ENCODE measurements at regions not wholly inside any gene's neighbourhood (a gene's known extent, or its start where the extent isn't known, plus 50 kb on each side); places are given as distances from the start of the nearest gene placed in this dataset.
"Not testable (repeated sequence)": the region's sequence is repeated elsewhere in the genome, so short reads cannot be mapped to it uniquely, and the experiment has no call there.

DNA sequence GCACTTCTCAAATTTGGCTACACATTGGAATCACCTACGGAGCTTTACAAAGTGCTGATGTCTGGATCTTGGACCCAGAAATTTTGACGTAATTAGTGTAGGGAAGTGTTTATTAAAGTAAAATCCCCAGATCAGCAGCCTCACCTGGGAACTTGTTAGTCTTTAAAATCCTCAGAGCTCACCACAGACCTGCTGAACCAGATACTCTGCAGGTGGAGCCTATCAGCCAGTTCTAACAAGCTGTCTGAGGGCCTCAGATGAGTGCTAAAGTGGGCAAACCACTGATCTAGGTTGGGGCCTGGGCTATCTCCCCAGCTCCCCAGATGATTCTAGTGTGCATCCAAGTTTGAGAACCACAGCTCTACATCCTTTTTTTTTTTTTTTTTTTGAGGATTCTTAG, 436.0 kb downstream of the ETS1 start:
- no peaks in the 10 kb centered on the region for H3K9me2 ChIP-seq (replicated peaks; ENCODE audit: control insufficient read depth, low read length)
- H3K9me3 ChIP-seq (ENCODE audit: control insufficient read depth, insufficient read depth, low read length): no peaks in the 10 kb centered on the region
- TF ChIP-seq EZH2phosphoT487 (IDR thresholded peaks at IDR 0.05; ENCODE audit: borderline replicate concordance, low read length): no peak
- TF ChIP-seq, protein P1, sequence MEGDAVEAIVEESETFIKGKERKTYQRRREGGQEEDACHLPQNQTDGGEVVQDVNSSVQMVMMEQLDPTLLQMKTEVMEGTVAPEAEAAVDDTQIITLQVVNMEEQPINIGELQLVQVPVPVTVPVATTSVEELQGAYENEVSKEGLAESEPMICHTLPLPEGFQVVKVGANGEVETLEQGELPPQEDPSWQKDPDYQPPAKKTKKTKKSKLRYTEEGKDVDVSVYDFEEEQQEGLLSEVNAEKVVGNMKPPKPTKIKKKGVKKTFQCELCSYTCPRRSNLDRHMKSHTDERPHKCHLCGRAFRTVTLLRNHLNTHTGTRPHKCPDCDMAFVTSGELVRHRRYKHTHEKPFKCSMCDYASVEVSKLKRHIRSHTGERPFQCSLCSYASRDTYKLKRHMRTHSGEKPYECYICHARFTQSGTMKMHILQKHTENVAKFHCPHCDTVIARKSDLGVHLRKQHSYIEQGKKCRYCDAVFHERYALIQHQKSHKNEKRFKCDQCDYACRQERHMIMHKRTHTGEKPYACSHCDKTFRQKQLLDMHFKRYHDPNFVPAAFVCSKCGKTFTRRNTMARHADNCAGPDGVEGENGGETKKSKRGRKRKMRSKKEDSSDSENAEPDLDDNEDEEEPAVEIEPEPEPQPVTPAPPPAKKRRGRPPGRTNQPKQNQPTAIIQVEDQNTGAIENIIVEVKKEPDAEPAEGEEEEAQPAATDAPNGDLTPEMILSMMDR (IDR thresholded peaks at IDR 0.05; ENCODE audit: low read depth, low read length, poor library complexity, severe bottlenecking): no peak
- H3K36me3 ChIP-seq (ENCODE audit: control insufficient read depth, low read length): no peaks in the 10 kb centered on the region
- H3K4me2 ChIP-seq (ENCODE audit: low read length): no peak overlapping the region
- no peaks in the 10 kb centered on the region for H3K79me2 ChIP-seq (ENCODE audit: control insufficient read depth, low read length)
- no peaks in the 10 kb centered on the region for H3K4me1 ChIP-seq (ENCODE audit: control insufficient read depth, low read length)
- no peak overlapping the region for H3K4me3 ChIP-seq (ENCODE audit: low read length)
- no peak overlapping the region for H3K27ac ChIP-seq (ENCODE audit: low read depth, low read length)
- H3K27me3 ChIP-seq (ENCODE audit: control insufficient read depth, low read length): peaks cover 43% of the 10 kb centered on the region
- H3F3A ChIP-seq (ENCODE audit: control insufficient read depth, insufficient read depth): no peaks in the 10 kb centered on the region
- no peaks in the 10 kb centered on the region for H4K20me1 ChIP-seq (ENCODE audit: control insufficient read depth, insufficient read depth, low read depth, low read length)

DNA sequence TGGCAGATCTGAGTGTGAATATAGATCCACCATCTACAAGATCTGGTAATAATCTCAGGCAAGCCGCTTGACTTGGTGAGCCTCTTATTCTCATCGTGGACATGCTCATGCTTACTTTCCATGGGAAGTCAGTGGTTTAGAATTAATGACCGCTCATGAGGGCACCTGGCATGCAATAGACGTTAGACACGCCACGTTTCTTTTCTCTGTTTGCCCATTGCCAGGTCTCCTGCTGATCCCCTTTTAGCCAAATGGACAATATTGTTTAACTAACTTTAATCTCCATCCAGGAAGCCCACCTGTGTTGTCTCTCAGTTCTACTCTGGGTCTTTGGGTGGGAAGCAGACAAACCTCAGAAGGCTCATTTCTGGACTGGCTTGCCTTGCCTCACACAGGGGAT, 439.1 kb downstream of the ETS1 start:
- Histone ChIP-seq H3K27me3 (ENCODE audit: control insufficient read depth, low read length) (peaks cover 23% of the 10 kb centered on the region), H3K4me2 (ENCODE audit: low read length) (no peak overlapping the region), H3K9me3 (ENCODE audit: control insufficient read depth, insufficient read depth, low read length) (no peaks in the 10 kb centered on the region), H3K79me2 (ENCODE audit: control insufficient read depth, low read length) (no peaks in the 10 kb centered on the region), H3K27ac (ENCODE audit: low read depth, low read length) (no peak overlapping the region), H4K20me1 (ENCODE audit: control insufficient read depth, insufficient read depth, low read depth, low read length) (no peaks in the 10 kb centered on the region), H3K4me3 (ENCODE audit: low read length) (no peak overlapping the region), H3K9me2 (replicated peaks; ENCODE audit: control insufficient read depth, low read length) (no peaks in the 10 kb centered on the region), H3K4me1 (ENCODE audit: control insufficient read depth, low read length) (no peaks in the 10 kb centered on the region), H3F3A (ENCODE audit: control insufficient read depth, insufficient read depth) (no peaks in the 10 kb centered on the region), H3K36me3 (ENCODE audit: control insufficient read depth, low read length) (no peaks in the 10 kb centered on the region)
- TF ChIP-seq, protein P1 (IDR thresholded peaks at IDR 0.05; ENCODE audit: low read depth, low read length, poor library complexity, severe bottlenecking): no peak
- TF ChIP-seq EZH2phosphoT487 (IDR thresholded peaks at IDR 0.05; ENCODE audit: borderline replicate concordance, low read length): no peak

DNA sequence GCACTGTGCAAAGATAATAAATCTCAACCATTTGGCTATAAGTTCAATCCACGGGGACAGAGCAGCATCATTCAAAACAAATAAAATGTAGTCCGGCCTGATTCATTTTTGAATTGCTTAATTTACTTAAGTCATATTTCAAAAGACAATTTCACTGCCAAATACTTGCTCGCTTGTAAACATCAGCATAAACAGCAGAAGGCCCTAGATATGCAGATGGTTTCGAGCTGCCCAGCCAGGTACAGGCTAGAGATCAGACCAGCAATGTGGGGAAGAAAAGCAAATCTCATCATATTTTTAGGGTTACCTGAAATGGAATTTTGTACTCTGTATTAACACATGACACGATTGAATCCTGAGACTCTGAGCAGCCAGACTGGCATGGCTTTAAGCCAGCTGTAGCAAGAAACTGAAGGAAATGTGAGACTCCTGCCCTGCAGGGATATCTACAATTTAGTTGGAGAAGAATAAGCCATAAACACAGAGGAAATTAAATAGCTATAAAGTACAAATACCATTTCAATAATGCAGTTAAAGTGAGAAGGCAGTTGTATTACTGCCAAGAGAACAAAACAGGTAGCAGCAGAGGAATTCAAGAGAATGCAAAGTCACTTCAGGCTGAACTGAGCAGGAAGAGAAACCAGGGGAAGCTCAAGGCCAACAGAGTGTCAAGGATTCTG, 440.3 kb downstream of the ETS1 start:
- H3K4me3 ChIP-seq (ENCODE audit: low read length): no peak overlapping the region
- no peak overlapping the region for H3K27ac ChIP-seq (ENCODE audit: low read depth, low read length)
- TF ChIP-seq EZH2phosphoT487 (IDR thresholded peaks at IDR 0.05; ENCODE audit: borderline replicate concordance, low read length): no peak
- TF ChIP-seq, protein P1 (IDR thresholded peaks at IDR 0.05; ENCODE audit: low read depth, low read length, poor library complexity, severe bottlenecking): no peak
- no peaks in the 10 kb centered on the region for H3F3A ChIP-seq (ENCODE audit: control insufficient read depth, insufficient read depth)
- H3K4me2 ChIP-seq (ENCODE audit: low read length): no peak overlapping the region
- H4K20me1 ChIP-seq (ENCODE audit: control insufficient read depth, insufficient read depth, low read depth, low read length): no peaks in the 10 kb centered on the region
- no peaks in the 10 kb centered on the region for H3K9me2 ChIP-seq (replicated peaks; ENCODE audit: control insufficient read depth, low read length)
- H3K36me3 ChIP-seq (ENCODE audit: control insufficient read depth, low read length): no peaks in the 10 kb centered on the region
- H3K79me2 ChIP-seq (ENCODE audit: control insufficient read depth, low read length): no peaks in the 10 kb centered on the region
- no peaks in the 10 kb centered on the region for H3K4me1 ChIP-seq (ENCODE audit: control insufficient read depth, low read length)
- peaks cover 22% of the 10 kb centered on the region for H3K27me3 ChIP-seq (ENCODE audit: control insufficient read depth, low read length)
- no peaks in the 10 kb centered on the region for H3K9me3 ChIP-seq (ENCODE audit: control insufficient read depth, insufficient read depth, low read length)

DNA sequence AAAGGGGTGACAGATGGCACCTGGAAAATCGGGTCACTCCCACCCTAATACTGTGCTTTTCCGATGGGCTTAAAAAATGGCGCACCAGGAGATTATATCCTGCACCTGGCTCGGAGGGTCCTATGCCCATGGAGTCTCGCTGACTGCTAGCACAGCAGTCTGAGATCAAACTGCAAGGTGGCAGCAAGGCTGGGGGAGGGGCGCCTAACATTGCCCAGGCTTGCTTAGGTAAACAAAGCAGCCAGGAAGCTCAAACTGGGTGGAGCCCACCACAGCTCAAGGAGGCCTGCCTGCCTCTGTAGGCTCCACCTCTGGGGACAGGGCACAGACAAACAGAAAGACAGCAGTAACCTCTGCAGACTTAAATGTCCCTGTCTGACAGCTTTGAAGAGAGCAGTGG, 447.1 kb downstream of the ETS1 start:
- not testable (repeated sequence) for H3K79me2 ChIP-seq (ENCODE audit: control insufficient read depth, low read length); H3F3A ChIP-seq (ENCODE audit: control insufficient read depth, insufficient read depth); H3K9me2 ChIP-seq (replicated peaks; ENCODE audit: control insufficient read depth, low read length); H3K4me2 ChIP-seq (ENCODE audit: low read length); H3K36me3 ChIP-seq (ENCODE audit: control insufficient read depth, low read length); H3K27me3 ChIP-seq (ENCODE audit: control insufficient read depth, low read length); H3K4me3 ChIP-seq (ENCODE audit: low read length); H3K27ac ChIP-seq (ENCODE audit: low read depth, low read length); H3K9me3 ChIP-seq (ENCODE audit: control insufficient read depth, insufficient read depth, low read length); H4K20me1 ChIP-seq (ENCODE audit: control insufficient read depth, insufficient read depth, low read depth, low read length); H3K4me1 ChIP-seq (ENCODE audit: control insufficient read depth, low read length)

Measured in DOHH2 (cell line).